ENCODE measurements at regions not wholly inside any gene's neighbourhood (a gene's known extent, or its start where the extent isn't known, plus 50 kb on each side); places are given as distances from the start of the nearest gene placed in this dataset.

DNA sequence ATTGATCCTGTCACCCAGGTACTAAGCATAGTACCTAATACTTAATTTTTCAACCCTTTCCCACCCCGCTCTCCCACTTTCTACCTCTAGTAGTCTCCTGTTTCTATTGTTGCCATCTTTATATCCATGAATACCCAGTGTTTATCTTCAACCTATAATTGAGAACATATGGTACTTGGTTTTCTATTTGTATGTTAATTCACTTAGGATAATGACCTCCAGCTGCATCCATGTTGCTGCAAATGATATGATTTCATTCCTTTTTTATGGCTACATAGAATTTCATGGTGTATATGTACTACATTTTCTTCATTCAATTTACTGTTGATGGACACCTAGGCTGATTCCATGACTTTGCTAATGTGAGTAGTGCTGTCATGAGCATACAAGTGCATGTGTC is 547.3 kb upstream of the NOVA1 start:
- ChIA-PET CTCF (no interaction called here), POLR2A (ENCODE audit: low non-redundant PET) (no interaction called here)
- no peaks in the 10 kb centered on the region for H3K4me1 ChIP-seq (ENCODE audit: insufficient read depth, low read length, poor library complexity, severe bottlenecking)
- intact Hi-C loops (cut with micrococcal nuclease; ENCODE audit: unreplicated experiment) = no loop called here
- TF ChIP-seq, protein P1, sequence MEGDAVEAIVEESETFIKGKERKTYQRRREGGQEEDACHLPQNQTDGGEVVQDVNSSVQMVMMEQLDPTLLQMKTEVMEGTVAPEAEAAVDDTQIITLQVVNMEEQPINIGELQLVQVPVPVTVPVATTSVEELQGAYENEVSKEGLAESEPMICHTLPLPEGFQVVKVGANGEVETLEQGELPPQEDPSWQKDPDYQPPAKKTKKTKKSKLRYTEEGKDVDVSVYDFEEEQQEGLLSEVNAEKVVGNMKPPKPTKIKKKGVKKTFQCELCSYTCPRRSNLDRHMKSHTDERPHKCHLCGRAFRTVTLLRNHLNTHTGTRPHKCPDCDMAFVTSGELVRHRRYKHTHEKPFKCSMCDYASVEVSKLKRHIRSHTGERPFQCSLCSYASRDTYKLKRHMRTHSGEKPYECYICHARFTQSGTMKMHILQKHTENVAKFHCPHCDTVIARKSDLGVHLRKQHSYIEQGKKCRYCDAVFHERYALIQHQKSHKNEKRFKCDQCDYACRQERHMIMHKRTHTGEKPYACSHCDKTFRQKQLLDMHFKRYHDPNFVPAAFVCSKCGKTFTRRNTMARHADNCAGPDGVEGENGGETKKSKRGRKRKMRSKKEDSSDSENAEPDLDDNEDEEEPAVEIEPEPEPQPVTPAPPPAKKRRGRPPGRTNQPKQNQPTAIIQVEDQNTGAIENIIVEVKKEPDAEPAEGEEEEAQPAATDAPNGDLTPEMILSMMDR (conservative IDR thresholded peaks at IDR 0.05; ENCODE audit: low read depth, low read length) = no peak
- TF ChIP-seq EZH2 (IDR thresholded peaks at IDR 0.05; ENCODE audit: borderline replicate concordance, low read depth, low read length, poor library complexity, severe bottlenecking) = no peak
- H3K27ac ChIP-seq (ENCODE audit: low read depth, low read length, poor library complexity, severe bottlenecking) = no peak overlapping the region
- no peaks in the 10 kb centered on the region for H3K27me3 ChIP-seq (replicated peaks; ENCODE audit: insufficient read depth, low read depth, low read length, poor library complexity)
- H3K9me3 ChIP-seq (ENCODE audit: low read depth, low read length, poor library complexity, severe bottlenecking) = peaks cover 3% of the 10 kb centered on the region
- H3K36me3 ChIP-seq (ENCODE audit: insufficient read depth, low read length, poor library complexity, severe bottlenecking) = no peaks in the 10 kb centered on the region
- BruUV-seq (replicated peaks) = no TSS peak
- H3K4me3 ChIP-seq (ENCODE audit: low read depth, low read length, poor library complexity, severe bottlenecking) = no peak overlapping the region
- DNase-seq (ENCODE audit: low spot score) = no peak

DNA sequence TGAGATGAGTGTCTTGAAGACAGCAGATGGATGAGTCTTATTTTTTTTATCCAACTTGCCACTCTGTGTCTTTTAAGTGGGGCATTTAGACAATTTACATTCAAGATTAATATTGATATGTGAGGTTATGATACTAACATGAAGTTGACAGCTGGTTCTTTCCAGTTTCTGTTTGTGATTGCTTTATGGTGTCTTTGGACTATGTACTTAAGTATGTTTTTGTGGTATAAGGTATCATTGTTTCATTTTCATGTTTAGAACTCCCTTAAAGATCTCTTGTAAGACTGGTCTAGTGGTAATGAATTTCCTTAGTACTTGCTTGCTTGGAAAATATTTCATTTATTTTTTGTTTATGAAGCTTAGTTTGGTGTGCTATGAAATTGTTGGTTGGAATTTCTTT is 550.3 kb upstream of the NOVA1 start:
- no peak for TF ChIP-seq EZH2 (IDR thresholded peaks at IDR 0.05; ENCODE audit: borderline replicate concordance, low read depth, low read length, poor library complexity, severe bottlenecking)
- TF ChIP-seq, protein P1 (conservative IDR thresholded peaks at IDR 0.05; ENCODE audit: low read depth, low read length) = no peak
- Histone ChIP-seq H3K4me3 (ENCODE audit: low read depth, low read length, poor library complexity, severe bottlenecking) (no peak overlapping the region), H3K4me1 (ENCODE audit: insufficient read depth, low read length, poor library complexity, severe bottlenecking) (no peaks in the 10 kb centered on the region), H3K36me3 (ENCODE audit: insufficient read depth, low read length, poor library complexity, severe bottlenecking) (no peaks in the 10 kb centered on the region), H3K9me3 (ENCODE audit: low read depth, low read length, poor library complexity, severe bottlenecking) (peaks cover 3% of the 10 kb centered on the region), H3K27me3 (replicated peaks; ENCODE audit: insufficient read depth, low read depth, low read length, poor library complexity) (no peaks in the 10 kb centered on the region), H3K27ac (ENCODE audit: low read depth, low read length, poor library complexity, severe bottlenecking) (no peak overlapping the region)
- CTCF ChIA-PET = no interaction called here
- POLR2A ChIA-PET (ENCODE audit: low non-redundant PET) = no interaction called here
- intact Hi-C loops (cut with micrococcal nuclease; ENCODE audit: unreplicated experiment) = no loop called here
- BruUV-seq (replicated peaks) = no TSS peak
- no peak for DNase-seq (ENCODE audit: low spot score)

DNA sequence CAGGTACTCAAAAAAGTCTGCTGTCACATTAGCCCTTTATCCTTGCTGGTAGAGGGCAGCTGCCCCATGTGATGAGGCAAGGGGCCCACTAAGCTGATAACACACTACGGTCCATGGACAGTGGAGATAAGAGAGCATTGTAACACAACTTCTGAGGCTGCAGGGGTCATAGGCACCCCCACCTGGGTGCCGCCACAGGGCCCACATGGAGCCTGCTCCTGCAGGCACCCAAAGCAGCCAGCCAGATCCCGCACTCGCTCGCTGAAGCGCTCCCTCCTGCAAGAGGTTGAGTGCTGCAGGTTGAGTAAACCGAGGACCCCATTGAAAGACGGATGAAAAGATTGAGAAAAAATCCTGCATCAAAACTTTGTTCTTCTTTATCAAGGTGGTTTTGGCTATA is 566.3 kb upstream of the NOVA1 start:
- no TSS peak for BruUV-seq (replicated peaks)

More for the DNA sequence above, 566.3 kb upstream of the NOVA1 start:
- TF ChIP-seq EZH2 (IDR thresholded peaks at IDR 0.05; ENCODE audit: borderline replicate concordance, low read depth, low read length, poor library complexity, severe bottlenecking) = no peak
- TF ChIP-seq, protein P1 (conservative IDR thresholded peaks at IDR 0.05; ENCODE audit: low read depth, low read length) = no peak
- Histone ChIP-seq H3K27ac (ENCODE audit: low read depth, low read length, poor library complexity, severe bottlenecking) (no peak overlapping the region), H3K4me3 (ENCODE audit: low read depth, low read length, poor library complexity, severe bottlenecking) (no peak overlapping the region), H3K27me3 (replicated peaks; ENCODE audit: insufficient read depth, low read depth, low read length, poor library complexity) (no peaks in the 10 kb centered on the region), H3K9me3 (ENCODE audit: low read depth, low read length, poor library complexity, severe bottlenecking) (peaks cover 6% of the 10 kb centered on the region), H3K36me3 (ENCODE audit: insufficient read depth, low read length, poor library complexity, severe bottlenecking) (no peaks in the 10 kb centered on the region), H3K4me1 (ENCODE audit: insufficient read depth, low read length, poor library complexity, severe bottlenecking) (no peaks in the 10 kb centered on the region)
- DNase-seq (ENCODE audit: low spot score) = no peak
- ChIA-PET POLR2A (ENCODE audit: low non-redundant PET) (no interaction called here), CTCF (no interaction called here)
- intact Hi-C loops (cut with micrococcal nuclease; ENCODE audit: unreplicated experiment) = no loop called here

Data from A673 (cell line).